ENCODE measurements at regions not wholly inside any gene's neighbourhood (a gene's known extent, or its start where the extent isn't known, plus 50 kb on each side); places are given as distances from the start of the nearest gene placed in this dataset.

DNA sequence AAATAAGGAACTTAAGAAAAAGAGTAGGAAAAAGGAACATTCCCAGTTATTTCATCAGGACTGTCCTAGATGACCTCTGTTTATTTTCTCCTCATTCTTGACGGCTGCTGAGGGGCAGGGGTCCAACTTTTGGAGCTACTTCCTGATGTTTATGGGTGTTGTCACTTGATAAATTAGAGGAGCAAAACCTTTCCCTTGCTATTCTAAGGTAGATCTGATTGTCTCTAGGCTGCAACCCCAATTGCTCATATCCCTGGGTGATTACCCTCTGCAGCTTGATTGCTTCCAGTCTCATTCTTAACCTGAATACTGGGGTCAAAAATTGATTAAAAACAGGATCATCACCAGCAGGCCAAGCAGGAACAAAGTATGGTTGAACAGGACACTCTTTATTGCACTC is 311.0 kb upstream of the NDN start:
- H3K27ac ChIP-seq (ENCODE audit: low read depth, low read length), result no peak overlapping the region
- RAD21 ChIA-PET (ENCODE audit: low non-redundant PET in 1 of 2, low total read pairs in 2 of 2, uncharacterized antibody in 2 of 2, unreplicated experiment in 2 of 2), result no interaction called here
- no peak overlapping the region for H3K4me3 ChIP-seq (replicated peaks in 1 of 2; ENCODE audit: low read depth in 1 of 2, low read length in 2 of 2)
- intact Hi-C loops (cut with micrococcal nuclease), result no loop called here
- no peak overlapping the region for H3K9ac ChIP-seq (ENCODE audit: low read length)
- H4K20me1 ChIP-seq (ENCODE audit: insufficient read depth), result no peaks in the 10 kb centered on the region
- no peaks in the 10 kb centered on the region for H3K9me2 ChIP-seq (ENCODE audit: insufficient read depth)
- BruUV-seq (replicated peaks), result no TSS peak
- DNase-seq (ENCODE audit: low read depth, low spot score) (no peak), ATAC-seq (no peak)
- POLR2A ChIA-PET, result no interaction called here
- H3K9me3 ChIP-seq (ENCODE audit: control insufficient read depth in 1 of 2, insufficient read depth in 1 of 2, low read depth in 1 of 2, low read length in 2 of 2), result peaks cover 6 to 58% of the 10 kb centered on the region in 2 experiments; a peak in 2 of 4 replicates
- no peaks in the 10 kb centered on the region for H3K36me3 ChIP-seq (ENCODE audit: control insufficient read depth in 1 of 2, insufficient read depth in 2 of 2, low read length in 2 of 2)
- no peaks in the 10 kb centered on the region for H3K27me3 ChIP-seq (ENCODE audit: insufficient read depth, low read length)
- H3K4me1 ChIP-seq (ENCODE audit: control insufficient read depth in 1 of 2, insufficient read depth in 2 of 2, low read length in 2 of 2), result no peaks in the 10 kb centered on the region
- TF ChIP-seq, protein P1, sequence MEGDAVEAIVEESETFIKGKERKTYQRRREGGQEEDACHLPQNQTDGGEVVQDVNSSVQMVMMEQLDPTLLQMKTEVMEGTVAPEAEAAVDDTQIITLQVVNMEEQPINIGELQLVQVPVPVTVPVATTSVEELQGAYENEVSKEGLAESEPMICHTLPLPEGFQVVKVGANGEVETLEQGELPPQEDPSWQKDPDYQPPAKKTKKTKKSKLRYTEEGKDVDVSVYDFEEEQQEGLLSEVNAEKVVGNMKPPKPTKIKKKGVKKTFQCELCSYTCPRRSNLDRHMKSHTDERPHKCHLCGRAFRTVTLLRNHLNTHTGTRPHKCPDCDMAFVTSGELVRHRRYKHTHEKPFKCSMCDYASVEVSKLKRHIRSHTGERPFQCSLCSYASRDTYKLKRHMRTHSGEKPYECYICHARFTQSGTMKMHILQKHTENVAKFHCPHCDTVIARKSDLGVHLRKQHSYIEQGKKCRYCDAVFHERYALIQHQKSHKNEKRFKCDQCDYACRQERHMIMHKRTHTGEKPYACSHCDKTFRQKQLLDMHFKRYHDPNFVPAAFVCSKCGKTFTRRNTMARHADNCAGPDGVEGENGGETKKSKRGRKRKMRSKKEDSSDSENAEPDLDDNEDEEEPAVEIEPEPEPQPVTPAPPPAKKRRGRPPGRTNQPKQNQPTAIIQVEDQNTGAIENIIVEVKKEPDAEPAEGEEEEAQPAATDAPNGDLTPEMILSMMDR (IDR thresholded peaks at IDR 0.05 in 2 of 3, conservative IDR thresholded peaks at IDR 0.05 in 1 of 3; ENCODE audit: borderline replicate concordance in 1 of 3, insufficient read depth in 1 of 3, low read depth in 2 of 3, low read length in 2 of 3), result no peak
- no peak for TF ChIP-seq SP1 (IDR thresholded peaks at IDR 0.05; ENCODE audit: low read depth)
- TF ChIP-seq EZH2phosphoT487 (IDR thresholded peaks at IDR 0.05; ENCODE audit: borderline replicate concordance), result no peak
- TF ChIP-seq ZFX (IDR thresholded peaks at IDR 0.05), result no peak
- TF ChIP-seq ZNF274 (IDR thresholded peaks at IDR 0.05; ENCODE audit: low read depth, low read length), result no peak
- no peaks in the 10 kb centered on the region for H3K79me2 ChIP-seq (ENCODE audit: insufficient read depth, low read length)
- no peak overlapping the region for H3K4me2 ChIP-seq (ENCODE audit: low read length)
- CTCF ChIA-PET, result no interaction called here
- H2AFZ ChIP-seq (ENCODE audit: low read depth, low read length, poor library complexity, severe bottlenecking), result no peak overlapping the region

DNA sequence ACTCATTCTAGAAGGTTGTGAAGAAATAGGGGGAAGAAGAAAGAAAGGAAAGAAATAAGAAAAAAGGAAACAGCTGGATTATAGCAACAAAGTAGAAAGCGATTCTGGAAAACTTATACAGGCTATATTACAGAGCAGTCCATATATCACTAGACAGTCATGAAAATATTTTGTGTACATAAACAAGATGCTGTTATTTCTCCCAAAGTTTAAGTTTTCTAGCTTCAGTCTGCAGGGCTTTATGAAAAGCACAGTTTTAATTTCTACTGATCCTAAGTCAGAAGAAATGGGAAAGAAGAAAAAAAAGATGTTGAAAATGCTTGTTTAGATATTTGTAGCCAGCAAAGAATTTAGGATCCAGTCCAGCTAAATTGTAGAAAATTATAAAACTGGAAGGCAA is 321.4 kb upstream of the NDN start:
- ATAC-seq (no peak), DNase-seq (ENCODE audit: low read depth, low spot score) (no peak)
- Histone ChIP-seq H3K9me3 (ENCODE audit: control insufficient read depth in 1 of 2, insufficient read depth in 1 of 2, low read depth in 1 of 2, low read length in 2 of 2) (peaks cover 9 to 13% of the 10 kb centered on the region in 2 experiments; a peak in 2 of 4 replicates), H3K4me1 (ENCODE audit: control insufficient read depth in 1 of 2, insufficient read depth in 2 of 2, low read length in 2 of 2) (no peaks in the 10 kb centered on the region), H3K27me3 (ENCODE audit: insufficient read depth, low read length) (no peaks in the 10 kb centered on the region), H3K9ac (ENCODE audit: low read length) (no peak overlapping the region), H3K9me2 (ENCODE audit: insufficient read depth) (no peaks in the 10 kb centered on the region), H3K4me2 (ENCODE audit: low read length) (no peak overlapping the region), H3K79me2 (ENCODE audit: insufficient read depth, low read length) (no peaks in the 10 kb centered on the region), H2AFZ (ENCODE audit: low read depth, low read length, poor library complexity, severe bottlenecking) (no peak overlapping the region), H4K20me1 (ENCODE audit: insufficient read depth) (no peaks in the 10 kb centered on the region), H3K27ac (ENCODE audit: low read depth, low read length) (no peak overlapping the region), H3K36me3 (ENCODE audit: control insufficient read depth in 1 of 2, insufficient read depth in 2 of 2, low read length in 2 of 2) (no peaks in the 10 kb centered on the region), H3K4me3 (replicated peaks in 1 of 2; ENCODE audit: low read depth in 1 of 2, low read length in 2 of 2) (no peak overlapping the region)
- CTCF ChIA-PET, result no interaction called here
- intact Hi-C loops (cut with micrococcal nuclease), result no loop called here
- POLR2A ChIA-PET, result no interaction called here
- RAD21 ChIA-PET (ENCODE audit: low non-redundant PET in 1 of 2, low total read pairs in 2 of 2, uncharacterized antibody in 2 of 2, unreplicated experiment in 2 of 2), result no interaction called here
- BruUV-seq (replicated peaks), result no TSS peak
- TF ChIP-seq POLR2A (IDR thresholded peaks at IDR 0.05; ENCODE audit: borderline replicate concordance, extremely low read depth, insufficient read depth, insufficient read length), result no peak
- TF ChIP-seq EZH2 (IDR thresholded peaks at IDR 0.05), result no peak
- TF ChIP-seq, protein P2, sequence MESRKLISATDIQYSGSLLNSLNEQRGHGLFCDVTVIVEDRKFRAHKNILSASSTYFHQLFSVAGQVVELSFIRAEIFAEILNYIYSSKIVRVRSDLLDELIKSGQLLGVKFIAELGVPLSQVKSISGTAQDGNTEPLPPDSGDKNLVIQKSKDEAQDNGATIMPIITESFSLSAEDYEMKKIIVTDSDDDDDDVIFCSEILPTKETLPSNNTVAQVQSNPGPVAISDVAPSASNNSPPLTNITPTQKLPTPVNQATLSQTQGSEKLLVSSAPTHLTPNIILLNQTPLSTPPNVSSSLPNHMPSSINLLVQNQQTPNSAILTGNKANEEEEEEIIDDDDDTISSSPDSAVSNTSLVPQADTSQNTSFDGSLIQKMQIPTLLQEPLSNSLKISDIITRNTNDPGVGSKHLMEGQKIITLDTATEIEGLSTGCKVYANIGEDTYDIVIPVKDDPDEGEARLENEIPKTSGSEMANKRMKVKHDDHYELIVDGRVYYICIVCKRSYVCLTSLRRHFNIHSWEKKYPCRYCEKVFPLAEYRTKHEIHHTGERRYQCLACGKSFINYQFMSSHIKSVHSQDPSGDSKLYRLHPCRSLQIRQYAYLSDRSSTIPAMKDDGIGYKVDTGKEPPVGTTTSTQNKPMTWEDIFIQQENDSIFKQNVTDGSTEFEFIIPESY (IDR thresholded peaks at IDR 0.05; ENCODE audit: extremely low read depth, insufficient replicate concordance, low read length), result no peak
- TF ChIP-seq SRF (IDR thresholded peaks at IDR 0.05; ENCODE audit: low read depth), result no peak
- no peak for TF ChIP-seq ELF1 (IDR thresholded peaks at IDR 0.05; ENCODE audit: borderline replicate concordance, low read depth)
- TF ChIP-seq, protein P3, sequence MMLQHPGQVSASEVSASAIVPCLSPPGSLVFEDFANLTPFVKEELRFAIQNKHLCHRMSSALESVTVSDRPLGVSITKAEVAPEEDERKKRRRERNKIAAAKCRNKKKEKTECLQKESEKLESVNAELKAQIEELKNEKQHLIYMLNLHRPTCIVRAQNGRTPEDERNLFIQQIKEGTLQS (IDR thresholded peaks at IDR 0.05), result no peak
- TF ChIP-seq EGR1 (IDR thresholded peaks at IDR 0.05; ENCODE audit: low read depth), result no peak
- no peak for TF ChIP-seq ZNF274 (IDR thresholded peaks at IDR 0.05; ENCODE audit: low read depth, low read length)
- no peak for TF ChIP-seq TCF7L2 (IDR thresholded peaks at IDR 0.05; ENCODE audit: borderline replicate concordance, extremely low read depth, insufficient read depth, insufficient read length)
- TF ChIP-seq EZH2phosphoT487 (IDR thresholded peaks at IDR 0.05; ENCODE audit: borderline replicate concordance), result no peak
- TF ChIP-seq, protein P1 (IDR thresholded peaks at IDR 0.05 in 2 of 3, conservative IDR thresholded peaks at IDR 0.05 in 1 of 3; ENCODE audit: borderline replicate concordance in 1 of 3, insufficient read depth in 1 of 3, low read depth in 2 of 3, low read length in 2 of 3), result no peak
- no peak for TF ChIP-seq FOSL1 (IDR thresholded peaks at IDR 0.05; ENCODE audit: low read depth)
- TF ChIP-seq SP1 (IDR thresholded peaks at IDR 0.05; ENCODE audit: low read depth), result no peak

All from HCT116 (cell line).